ENCODE measurements at regions not wholly inside any gene's neighbourhood (a gene's known extent, or its start where the extent isn't known, plus 50 kb on each side); places are given as distances from the start of the nearest gene placed in this dataset.
A peak's percentile ranks its signal among the peaks of the same experiment; 100 is the strongest.

DNA sequence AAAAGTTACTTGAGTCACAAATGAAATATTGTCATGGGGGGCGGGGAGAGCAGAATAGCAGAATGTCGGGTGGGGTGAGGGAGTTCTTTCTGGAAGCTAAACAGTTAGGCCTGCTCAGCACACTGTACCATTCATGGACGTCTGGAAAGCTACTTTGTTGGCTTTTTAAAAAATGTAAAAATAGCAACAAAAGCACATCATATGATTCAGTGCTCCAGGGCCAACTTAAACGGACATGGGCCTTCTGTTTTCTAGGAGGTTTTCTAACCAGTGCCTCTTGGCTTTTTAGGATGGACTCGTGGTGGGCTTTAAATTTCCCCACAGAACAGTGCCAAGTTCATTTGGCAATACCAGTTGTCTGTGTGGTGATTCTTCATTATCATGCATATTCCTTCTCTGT lies 57.4 kb upstream of the CLCN4 start:
- no peak for DNase-seq
- no peaks in the 10 kb centered on the region for H3K27me3 ChIP-seq (ENCODE audit: low read depth)
- H3K36me3 ChIP-seq = peaks cover 11% of the 10 kb centered on the region
- no peak overlapping the region for H3K4me3 ChIP-seq
- H3K4me1 ChIP-seq = peaks cover 32% of the 10 kb centered on the region
- intact Hi-C loops (cut with micrococcal nuclease) = no loop called here
- no peaks in the 10 kb centered on the region for H3K9me3 ChIP-seq (replicated peaks)
- H3K27ac ChIP-seq (replicated peaks) = peak overlapping the region; percentile 69
- TF ChIP-seq, protein P1, sequence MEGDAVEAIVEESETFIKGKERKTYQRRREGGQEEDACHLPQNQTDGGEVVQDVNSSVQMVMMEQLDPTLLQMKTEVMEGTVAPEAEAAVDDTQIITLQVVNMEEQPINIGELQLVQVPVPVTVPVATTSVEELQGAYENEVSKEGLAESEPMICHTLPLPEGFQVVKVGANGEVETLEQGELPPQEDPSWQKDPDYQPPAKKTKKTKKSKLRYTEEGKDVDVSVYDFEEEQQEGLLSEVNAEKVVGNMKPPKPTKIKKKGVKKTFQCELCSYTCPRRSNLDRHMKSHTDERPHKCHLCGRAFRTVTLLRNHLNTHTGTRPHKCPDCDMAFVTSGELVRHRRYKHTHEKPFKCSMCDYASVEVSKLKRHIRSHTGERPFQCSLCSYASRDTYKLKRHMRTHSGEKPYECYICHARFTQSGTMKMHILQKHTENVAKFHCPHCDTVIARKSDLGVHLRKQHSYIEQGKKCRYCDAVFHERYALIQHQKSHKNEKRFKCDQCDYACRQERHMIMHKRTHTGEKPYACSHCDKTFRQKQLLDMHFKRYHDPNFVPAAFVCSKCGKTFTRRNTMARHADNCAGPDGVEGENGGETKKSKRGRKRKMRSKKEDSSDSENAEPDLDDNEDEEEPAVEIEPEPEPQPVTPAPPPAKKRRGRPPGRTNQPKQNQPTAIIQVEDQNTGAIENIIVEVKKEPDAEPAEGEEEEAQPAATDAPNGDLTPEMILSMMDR (IDR thresholded peaks at IDR 0.05; ENCODE audit: borderline replicate concordance) = no peak

DNA sequence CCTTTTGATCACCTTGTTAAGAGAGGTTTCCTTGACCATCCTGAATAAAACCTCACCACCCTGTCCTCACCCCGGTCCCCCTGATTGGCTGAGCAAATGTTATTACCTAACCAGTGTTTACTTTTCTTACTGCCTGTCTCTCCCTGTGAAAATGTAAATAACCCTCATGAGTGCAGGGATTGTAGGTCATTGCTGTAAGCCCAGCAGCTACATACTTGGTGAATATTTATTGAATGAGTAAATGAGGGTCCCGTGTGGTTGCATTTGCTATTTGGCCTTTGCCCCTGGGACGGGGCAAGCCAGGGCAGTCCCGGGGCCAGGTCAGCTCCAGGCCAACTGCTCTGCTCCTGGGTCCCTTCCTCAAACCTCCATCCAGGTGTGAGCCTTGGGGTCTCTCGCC lies 55.5 kb upstream of the CLCN4 start:
- intact Hi-C loops (cut with micrococcal nuclease) = no loop called here
- Histone ChIP-seq H3K36me3 (peaks cover 9% of the 10 kb centered on the region), H3K27ac (replicated peaks) (no peak overlapping the region), H3K27me3 (ENCODE audit: low read depth) (no peaks in the 10 kb centered on the region), H3K4me1 (peaks cover 38% of the 10 kb centered on the region), H3K9me3 (replicated peaks) (no peaks in the 10 kb centered on the region), H3K4me3 (no peak overlapping the region)
- TF ChIP-seq, protein P1 (IDR thresholded peaks at IDR 0.05; ENCODE audit: borderline replicate concordance) = no peak
- DNase-seq = no peak

DNA sequence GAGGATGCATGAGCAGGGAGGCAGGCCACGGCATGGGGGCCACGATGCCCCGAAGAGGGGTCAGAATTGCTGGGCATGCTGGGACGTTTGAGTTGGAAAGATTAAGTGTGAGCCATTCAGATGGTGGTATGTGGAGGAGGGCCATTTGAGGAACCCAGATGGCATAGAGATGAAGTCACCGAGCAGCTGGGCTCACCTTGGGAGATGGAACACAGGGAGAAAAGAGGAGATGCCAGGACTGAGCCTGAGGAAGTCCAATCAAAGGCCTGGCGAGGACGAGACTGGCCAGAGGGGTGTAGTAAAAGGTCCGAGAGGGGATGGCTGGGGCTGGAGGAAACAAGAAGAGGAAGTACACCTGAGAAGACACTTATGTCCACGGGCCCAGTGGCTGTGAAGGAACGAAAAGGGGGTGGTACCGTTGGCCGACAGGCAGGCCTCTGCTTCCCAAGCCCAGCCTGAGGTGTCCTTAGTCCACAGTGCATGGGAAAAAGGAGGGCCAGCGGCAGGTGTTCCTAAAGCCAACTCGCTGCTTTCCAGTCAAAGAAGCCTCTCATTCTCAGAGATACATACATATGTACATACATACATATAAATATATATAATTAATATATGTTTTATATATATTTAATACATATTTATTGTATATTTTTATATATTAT lies 54.6 kb upstream of the CLCN4 start:
- TF ChIP-seq, protein P1 (IDR thresholded peaks at IDR 0.05; ENCODE audit: borderline replicate concordance) = no peak
- DNase-seq = no peak
- no peak overlapping the region for H3K4me3 ChIP-seq
- H3K27ac ChIP-seq (replicated peaks) = no peak overlapping the region
- H3K36me3 ChIP-seq = peaks cover 9% of the 10 kb centered on the region
- intact Hi-C loops (cut with micrococcal nuclease) = no loop called here
- H3K27me3 ChIP-seq (ENCODE audit: low read depth) = no peaks in the 10 kb centered on the region
- peaks cover 47% of the 10 kb centered on the region for H3K4me1 ChIP-seq
- H3K9me3 ChIP-seq (replicated peaks) = no peaks in the 10 kb centered on the region

DNA sequence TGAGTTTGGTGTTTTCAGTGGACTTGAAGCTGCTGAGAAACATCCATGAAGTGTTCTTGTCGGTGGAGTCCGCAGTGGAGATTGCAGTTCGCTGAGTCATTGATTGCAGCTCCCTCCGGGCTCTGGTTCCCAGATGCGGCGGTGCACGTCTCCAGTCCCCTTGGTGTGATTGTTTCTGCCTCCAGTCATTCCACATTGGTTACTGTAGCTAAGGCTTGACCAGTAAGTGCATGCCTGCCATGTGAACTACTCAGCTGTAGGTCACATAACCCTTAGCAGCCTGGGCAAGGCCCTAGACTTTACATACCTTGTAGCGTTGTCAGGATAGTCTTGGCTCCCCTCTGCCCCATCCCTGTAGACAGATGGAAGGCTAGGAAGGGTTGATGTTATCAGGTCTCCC lies 53.8 kb upstream of the CLCN4 start:
- intact Hi-C loops (cut with micrococcal nuclease) = no loop called here
- H3K4me1 ChIP-seq = peaks cover 55% of the 10 kb centered on the region
- no peak for DNase-seq
- H3K36me3 ChIP-seq = peaks cover 9% of the 10 kb centered on the region
- H3K9me3 ChIP-seq (replicated peaks) = no peaks in the 10 kb centered on the region
- H3K4me3 ChIP-seq = no peak overlapping the region
- TF ChIP-seq, protein P1 (IDR thresholded peaks at IDR 0.05; ENCODE audit: borderline replicate concordance) = no peak
- H3K27ac ChIP-seq (replicated peaks) = no peak overlapping the region
- no peaks in the 10 kb centered on the region for H3K27me3 ChIP-seq (ENCODE audit: low read depth)

DNA sequence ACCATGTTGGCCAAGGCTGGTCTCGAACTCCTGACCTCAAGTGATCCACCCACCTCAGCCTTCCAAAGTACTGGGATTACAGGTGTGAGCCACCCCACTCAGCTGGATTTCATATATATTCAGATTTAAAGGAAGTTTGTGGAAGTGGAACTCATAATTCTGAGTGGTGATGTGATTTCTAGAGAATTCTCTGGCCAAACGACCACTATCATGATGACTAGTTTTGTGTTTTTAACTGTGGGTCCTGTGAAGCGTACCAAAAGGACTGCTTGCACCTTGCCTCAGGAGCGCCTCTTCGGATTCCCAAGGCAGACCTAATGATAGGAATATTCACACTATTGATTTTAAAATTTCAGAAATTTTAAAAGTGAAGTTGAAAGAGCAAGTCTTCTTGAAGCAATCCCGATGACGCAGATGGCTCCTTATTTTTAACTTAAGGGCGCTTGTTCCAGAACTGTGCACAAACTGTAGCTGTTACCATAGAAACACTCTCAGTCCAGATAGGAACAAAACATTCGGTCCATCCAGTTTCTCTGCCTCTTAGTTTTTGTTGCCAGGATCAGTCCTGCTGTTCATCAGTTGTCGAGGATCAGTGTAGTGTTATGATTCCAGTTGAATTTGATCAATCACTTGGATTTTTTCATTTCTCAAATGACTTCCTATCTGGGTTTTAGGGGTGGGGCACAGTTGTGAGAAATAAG lies 51.7 kb upstream of the CLCN4 start:
- Histone ChIP-seq H3K27ac (replicated peaks) (peak overlapping the region; percentile 76), H3K27me3 (ENCODE audit: low read depth) (no peaks in the 10 kb centered on the region), H3K9me3 (replicated peaks) (no peaks in the 10 kb centered on the region), H3K4me3 (no peak overlapping the region), H3K36me3 (peaks cover 13% of the 10 kb centered on the region), H3K4me1 (peaks cover 57% of the 10 kb centered on the region)
- no peak for DNase-seq
- TF ChIP-seq, protein P1 (IDR thresholded peaks at IDR 0.05; ENCODE audit: borderline replicate concordance) = no peak
- intact Hi-C loops (cut with micrococcal nuclease) = no loop called here

Data from left ventricle myocardium inferior (tissue), 1 donor.